ENCODE measurements at regions not wholly inside any gene's neighbourhood (a gene's known extent, or its start where the extent isn't known, plus 50 kb on each side); places are given as distances from the start of the nearest gene placed in this dataset.
"Not testable (repeated sequence)": the region's sequence is repeated elsewhere in the genome, so short reads cannot be mapped to it uniquely, and the experiment has no call there.

- DNase-seq (ENCODE audit: low read depth in 4 of 4, low spot score in 3 of 4) = not testable (repeated sequence)
These were observed 130.8 kb downstream of the CCDC71L start for GRCh38 chr7:106530183-106530582.

DNA sequence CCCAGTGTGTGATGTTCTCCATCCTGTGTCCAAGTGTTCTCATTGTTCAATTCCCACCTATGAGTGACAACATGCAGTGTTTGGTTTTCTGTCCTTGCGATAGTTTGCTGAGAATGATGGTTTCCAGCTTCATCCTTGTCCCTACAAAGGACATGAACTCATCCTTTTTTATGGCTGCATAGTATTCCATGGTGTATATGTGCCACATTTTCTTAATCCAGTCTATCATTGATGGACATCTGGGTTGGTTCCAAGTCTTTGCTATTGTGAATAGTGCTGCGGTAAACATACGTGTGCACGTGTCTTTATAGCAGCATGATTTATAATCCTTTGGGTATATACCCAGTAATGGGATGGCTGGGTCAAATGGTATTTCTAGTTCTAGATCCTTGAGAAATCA lies 134.3 kb downstream of the CCDC71L start:
- DNase-seq (ENCODE audit: low read depth in 4 of 4, low spot score in 3 of 4) = not testable (repeated sequence)

- DNase-seq (ENCODE audit: low read depth in 4 of 4, low spot score in 3 of 4) = no peak
These were observed 136.3 kb downstream of the CCDC71L start for GRCh38 chr7:106524690-106525059.

GRCh38 chr7:106523482-106523881 lies 137.5 kb downstream of the CCDC71L start:
- DNase-seq (ENCODE audit: low read depth in 4 of 4, low spot score in 3 of 4) = no peak

DNA sequence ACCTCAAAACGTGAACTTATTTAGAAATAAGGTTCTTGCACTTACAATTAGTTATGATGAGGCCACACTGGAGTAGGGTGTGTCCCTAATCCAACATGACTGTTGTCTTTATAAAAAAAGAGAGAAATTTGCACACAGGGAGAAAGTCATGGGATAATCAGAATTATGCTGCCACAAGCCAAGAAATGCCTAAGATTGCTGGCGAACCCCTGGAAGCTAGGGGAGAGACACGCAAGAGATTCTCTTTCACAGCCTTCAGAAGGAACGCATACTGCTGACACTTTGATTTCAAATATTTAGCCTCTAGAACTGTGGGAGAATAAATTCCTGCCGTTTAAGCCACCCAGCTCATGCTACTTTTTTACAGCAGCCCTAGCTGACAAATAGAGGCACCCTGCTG lies 138.3 kb downstream of the CCDC71L start:
- DNase-seq (ENCODE audit: low read depth in 4 of 4, low spot score in 3 of 4) = no peak

DNA sequence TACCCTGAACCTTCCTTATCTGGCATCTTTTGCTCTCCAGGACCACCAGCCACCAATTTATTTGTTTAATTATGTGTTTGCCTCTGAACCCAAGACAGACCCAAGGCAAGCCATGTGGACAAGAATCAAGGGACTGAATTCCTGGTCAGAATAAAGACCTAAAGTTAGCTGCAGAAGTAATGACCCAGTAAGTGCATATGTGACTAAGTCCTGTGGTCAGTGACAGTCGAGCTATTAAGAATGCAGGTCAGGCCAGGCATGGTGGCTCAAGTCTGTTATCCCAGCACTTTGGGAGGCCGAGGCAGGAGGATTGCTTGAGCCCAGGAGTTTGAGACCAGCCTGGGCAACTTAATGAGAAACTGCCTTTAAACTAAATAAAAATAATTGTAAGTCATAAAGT lies 139.4 kb downstream of the CCDC71L start:
- no peak for DNase-seq (ENCODE audit: low read depth in 4 of 4, low spot score in 3 of 4)

DNA sequence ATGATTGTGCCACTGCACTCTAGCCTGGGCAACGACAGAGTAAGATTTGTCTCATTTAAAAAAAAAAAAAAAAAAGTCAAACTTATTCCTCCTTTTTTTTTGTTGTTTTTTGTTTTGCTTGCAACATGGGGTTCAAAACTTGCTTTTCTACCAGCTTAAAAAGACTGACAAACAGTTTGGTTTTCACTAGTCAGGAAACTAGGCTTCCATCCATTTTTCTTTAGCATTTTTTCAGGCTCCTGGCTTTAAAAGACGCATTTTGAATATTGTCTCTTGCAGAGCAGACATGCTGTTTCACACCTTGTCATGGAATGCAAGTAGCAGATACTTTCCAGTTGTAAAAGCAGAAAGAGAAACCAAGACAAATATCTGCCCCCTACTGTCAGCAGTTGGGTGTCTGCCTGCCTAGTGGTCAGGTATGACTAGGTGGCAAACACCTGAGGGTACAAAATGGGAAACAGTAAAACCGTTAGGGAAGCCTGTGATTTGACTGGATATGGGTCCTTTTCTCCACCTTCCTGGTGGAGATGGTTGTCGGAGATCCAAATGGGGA lies 139.9 kb downstream of the CCDC71L start:
- DNase-seq (ENCODE audit: low read depth in 4 of 4, low spot score in 3 of 4) = no peak

GRCh38 chr7:106518967-106519366 lies 142.0 kb downstream of the CCDC71L start:
- DNase-seq (ENCODE audit: low read depth in 4 of 4, low spot score in 3 of 4) = no peak

GRCh38 chr7:106518239-106518638 lies 142.7 kb downstream of the CCDC71L start:
- no peak for DNase-seq (ENCODE audit: low read depth in 4 of 4, low spot score in 3 of 4)

DNA sequence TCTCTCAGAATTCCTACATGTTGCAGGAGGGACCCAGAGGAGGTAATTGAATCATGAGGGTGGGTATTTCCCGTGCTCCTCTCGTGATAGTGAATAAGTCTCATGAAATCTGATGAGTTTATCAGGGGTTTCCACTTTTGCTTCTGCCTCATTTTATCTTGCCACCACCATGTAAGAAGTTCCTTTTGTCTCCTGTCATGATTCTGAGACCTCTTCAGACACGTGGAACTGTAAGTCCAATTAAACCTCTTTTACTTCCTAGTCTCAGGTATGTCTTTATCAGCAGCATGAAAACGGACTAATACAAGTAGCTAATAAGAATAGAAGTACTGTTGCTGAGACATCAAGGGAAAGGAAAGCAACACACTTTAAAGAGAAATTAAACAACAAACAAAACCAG lies 143.4 kb downstream of the CCDC71L start:
- DNase-seq (ENCODE audit: low read depth in 4 of 4, low spot score in 3 of 4) = no peak

- DNase-seq (ENCODE audit: low read depth in 4 of 4, low spot score in 3 of 4) = no peak
These were observed 145.6 kb downstream of the CCDC71L start for GRCh38 chr7:106515321-106515720.

GRCh38 chr7:106514881-106515280 lies 146.1 kb downstream of the CCDC71L start:
- no peak for DNase-seq (ENCODE audit: low read depth in 4 of 4, low spot score in 3 of 4)

GRCh38 chr7:106512217-106512616 lies 148.7 kb downstream of the CCDC71L start:
- no peak for DNase-seq (ENCODE audit: low read depth in 4 of 4, low spot score in 3 of 4)

DNA sequence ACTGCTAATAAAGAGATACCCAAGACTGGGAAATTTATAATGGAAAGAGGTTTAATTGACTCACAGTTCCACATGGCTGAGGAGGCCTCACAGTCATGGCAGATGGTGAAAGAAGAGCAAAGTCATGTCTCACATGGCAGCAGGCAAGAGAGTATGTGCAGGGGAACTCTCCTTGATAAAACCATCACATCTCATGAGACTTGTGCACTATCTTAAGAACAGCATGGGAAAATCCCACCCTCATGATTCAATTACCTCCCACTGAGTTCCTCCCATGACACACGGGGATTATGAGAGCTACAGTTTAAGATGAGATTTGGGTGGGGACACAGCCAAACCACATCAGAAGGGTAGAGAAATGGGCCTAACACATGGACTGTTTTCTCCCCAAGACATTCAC lies 156.3 kb downstream of the CCDC71L start:
- no peak for DNase-seq (ENCODE audit: low read depth in 4 of 4, low spot score in 3 of 4)

DNA sequence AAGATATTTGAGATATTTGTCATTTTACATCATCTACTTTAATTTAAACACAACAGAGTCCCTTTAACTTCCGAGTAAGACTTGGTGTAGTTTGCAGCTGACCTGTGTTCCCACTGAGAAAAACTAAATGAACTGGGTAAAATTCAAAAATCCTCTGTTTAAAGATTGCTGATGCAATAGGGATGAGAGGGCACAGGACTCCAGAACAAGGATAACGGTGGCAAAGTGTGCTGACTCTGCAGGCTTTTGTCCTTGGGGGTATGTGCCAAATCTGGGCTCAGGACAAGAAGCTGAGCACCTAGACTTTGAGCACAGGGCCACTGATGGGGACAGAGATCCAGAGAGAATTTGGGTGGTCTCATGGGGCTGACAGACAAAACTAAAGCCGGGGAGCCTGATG lies 156.8 kb downstream of the CCDC71L start:
- DNase-seq (ENCODE audit: low read depth in 4 of 4, low spot score in 3 of 4) = no peak

- DNase-seq (ENCODE audit: low read depth in 4 of 4, low spot score in 3 of 4) = no peak
These were observed 157.3 kb downstream of the CCDC71L start for GRCh38 chr7:106503626-106504025.

DNA sequence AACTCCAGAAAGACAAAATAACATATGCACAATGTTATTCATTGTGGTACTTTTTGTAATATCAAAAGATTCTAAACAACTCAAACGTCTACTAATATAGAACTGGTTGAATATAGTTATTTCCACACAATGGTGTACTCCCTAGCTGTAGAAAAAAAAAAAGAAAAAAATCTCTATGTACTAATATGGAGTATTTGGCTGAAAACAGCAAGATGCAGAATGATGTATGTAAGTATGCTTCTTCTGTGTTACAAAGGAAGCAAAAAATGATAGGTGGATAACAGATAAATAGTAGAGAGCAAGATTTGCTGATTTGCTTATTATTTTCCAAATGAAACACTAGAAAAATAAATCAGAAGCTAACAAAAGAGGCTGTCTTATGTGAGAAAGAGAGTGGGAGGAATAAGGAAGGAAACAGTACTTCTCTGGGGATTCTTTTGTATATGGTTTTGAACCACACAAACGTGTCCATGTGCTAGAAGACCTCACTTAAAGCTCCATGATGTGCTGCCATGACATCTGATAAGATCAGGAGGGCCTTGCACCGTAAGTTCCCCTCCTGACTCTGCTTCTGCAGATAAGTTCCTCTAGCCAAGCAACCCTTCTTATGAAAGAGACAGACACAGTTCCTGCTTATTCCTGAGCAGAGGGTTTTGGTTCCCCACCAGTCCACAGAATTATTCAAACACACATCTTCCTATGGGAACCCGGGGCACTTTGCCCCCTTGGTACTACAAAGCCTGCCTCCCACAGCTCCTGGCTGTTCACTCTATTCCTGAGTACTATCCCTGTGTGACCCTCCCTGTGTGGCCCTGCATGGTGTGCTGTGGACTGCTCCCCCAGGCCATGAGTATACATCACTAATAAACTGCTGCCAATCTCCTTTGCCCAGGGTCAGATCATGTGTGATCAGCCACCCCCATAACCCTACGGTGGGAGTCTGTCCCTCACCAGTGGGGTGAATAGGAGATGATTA lies 159.1 kb downstream of the CCDC71L start:
- DNase-seq (ENCODE audit: low read depth in 4 of 4, low spot score in 3 of 4) = no peak

- no peak for DNase-seq (ENCODE audit: low read depth in 4 of 4, low spot score in 3 of 4)
These were observed 161.1 kb downstream of the CCDC71L start for GRCh38 chr7:106499897-106500296.

- not testable (repeated sequence) for DNase-seq (ENCODE audit: low read depth in 4 of 4, low spot score in 3 of 4)
These were observed 163.0 kb downstream of the CCDC71L start for GRCh38 chr7:106498005-106498404.

GRCh38 chr7:106493041-106493731 lies 167.8 kb downstream of the CCDC71L start:
- no peak for DNase-seq (ENCODE audit: low read depth in 4 of 4, low spot score in 3 of 4)

DNA sequence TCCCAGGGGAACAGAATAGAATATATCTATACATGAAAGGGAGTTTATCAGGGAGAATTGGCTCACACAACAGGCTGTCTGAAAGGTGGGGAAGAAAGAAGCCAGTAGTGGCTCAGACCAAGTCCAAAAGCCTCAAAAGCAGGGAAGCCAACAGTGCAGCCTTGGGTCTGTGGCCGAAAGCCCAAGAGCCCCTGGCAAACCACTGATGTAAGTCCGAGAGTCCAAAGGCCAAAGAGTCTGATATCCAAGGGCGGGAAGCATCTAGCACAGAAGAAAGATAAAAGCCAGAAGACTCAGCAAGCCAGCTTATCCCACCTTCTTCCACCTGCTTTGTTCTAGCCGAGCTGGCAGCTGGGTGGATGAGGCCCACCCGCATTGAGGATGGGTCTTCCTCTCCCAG lies 172.5 kb downstream of the CCDC71L start:
- no peak for DNase-seq (ENCODE audit: low read depth in 4 of 4, low spot score in 3 of 4)

GRCh38 chr7:106487892-106488291 lies 173.1 kb downstream of the CCDC71L start:
- DNase-seq (ENCODE audit: low read depth in 4 of 4, low spot score in 3 of 4) = no peak
